CD14-positive monocyte (primary cell): ENCODE measurements at regions not wholly inside any gene's neighbourhood (a gene's known extent, or its start where the extent isn't known, plus 50 kb on each side); places are given as distances from the start of the nearest gene placed in this dataset.

Experiments
- DNase-seq, 3 donors: peaks; one replicate each; pipeline ENCODE4 v3.0.0-alpha.2; 2011 to 2022
- H2AFZ ChIP-seq: 2 replicates; pipeline ENCODE4 v1.6.0; 2012; ENCODE audit warnings: mild to moderate bottlenecking, low read depth, low read length, inconsistent platforms; ENCODE audit not compliant: insufficient read depth, poor library complexity, severe bottlenecking
- H3K27ac ChIP-seq, 2 donors: 1 replicate in 1 of 2; 2 replicates in 1 of 2; pipeline ENCODE4 v1.5.1; 2012 to 2013; ENCODE audit warnings: low read length in 2 of 2, control low read depth in 1 of 2, inconsistent platforms in 1 of 2, low read depth in 1 of 2, mild to moderate bottlenecking in 1 of 2
- H3K27me3 ChIP-seq, 2 donors: one replicate each; pipeline versions ENCODE4 v1.6.0 to v1.6.1; 2011 to 2013; ENCODE audit warnings: low read length in 2 of 2; ENCODE audit not compliant: control insufficient read depth in 2 of 2, insufficient read depth in 2 of 2
- H3K36me3 ChIP-seq, 2 donors: replicated peaks in 1 of 2; 1 replicate in 1 of 2; 2 replicates in 1 of 2; pipeline versions ENCODE4 v1.5.1 to v1.6.1; 2012 to 2013; ENCODE audit warnings: low read length in 2 of 2, control low read depth in 1 of 2, inconsistent platforms in 1 of 2, mild to moderate bottlenecking in 1 of 2; ENCODE audit not compliant: insufficient read depth in 2 of 2, control insufficient read depth in 1 of 2
- H3K4me1 ChIP-seq, 2 donors: 1 replicate in 1 of 2; 2 replicates in 1 of 2; pipeline versions ENCODE4 v1.5.1 to v1.6.1; 2012 to 2013; ENCODE audit warnings: low read length in 2 of 2, control low read depth in 1 of 2, inconsistent platforms in 1 of 2, mild to moderate bottlenecking in 1 of 2, moderate library complexity in 1 of 2; ENCODE audit not compliant: insufficient read depth in 2 of 2, control insufficient read depth in 1 of 2
- H3K4me2 ChIP-seq: replicated peaks from 2 replicates; pipeline ENCODE3; 2012; ENCODE audit warnings: low read length, moderate library complexity, mild to moderate bottlenecking; ENCODE audit not compliant: poor library complexity, severe bottlenecking; ENCODE audit errors: extremely low read depth
- H3K4me3 ChIP-seq, 3 experiments: fragments of 200-600 bp in 1 of 3; sonication (generic) in 1 of 3; replicated peaks in 1 of 3; 1 replicate in 2 of 3; 2 replicates in 1 of 3; pipeline ENCODE4 v1.5.1; 2011 to 2013; ENCODE audit warnings: low read length in 3 of 3, mild to moderate bottlenecking in 3 of 3, control low read depth in 2 of 3, low read depth in 2 of 3, inconsistent platforms in 1 of 3, moderate library complexity in 1 of 3
- H3K79me2 ChIP-seq: 2 replicates; pipeline ENCODE4 v1.6.0; 2012; ENCODE audit warnings: mild to moderate bottlenecking, control low read depth, inconsistent platforms, low read length, moderate library complexity; ENCODE audit not compliant: insufficient read depth
- H3K9ac ChIP-seq: 2 replicates; pipeline ENCODE4 v1.6.0; 2017; ENCODE audit warnings: low read length, mild to moderate bottlenecking; ENCODE audit not compliant: insufficient read depth, poor library complexity, severe bottlenecking
- H3K9me3 ChIP-seq, 2 donors: replicated peaks in 1 of 2; 1 replicate in 1 of 2; 2 replicates in 1 of 2; pipeline versions ENCODE4 v1.5.1 to v1.6.1; 2012 to 2013; ENCODE audit warnings: low read length in 2 of 2, control low read depth in 1 of 2; ENCODE audit not compliant: control insufficient read depth in 1 of 2, insufficient read depth in 1 of 2
- H4K20me1 ChIP-seq: 2 replicates; pipeline ENCODE4 v1.6.0; 2012; ENCODE audit warnings: mild to moderate bottlenecking, low read length, control low read depth, moderate library complexity; ENCODE audit not compliant: insufficient read depth
- H3K27ac Mint-ChIP-seq, 7 donors: one replicate each; pipeline ENCODE4 v1.8.0; 2020; ENCODE audit warnings: mild to moderate bottlenecking in 7 of 7, mixed read lengths in 7 of 7, moderate library complexity in 6 of 7, inconsistent platforms in 2 of 7
- H3K27me3 Mint-ChIP-seq, 3 donors: one replicate each; pipeline ENCODE4 v1.8.0; 2021 to 2022; ENCODE audit warnings: low read depth in 3 of 3, mild to moderate bottlenecking in 3 of 3, mixed read lengths in 3 of 3, moderate library complexity in 3 of 3, inconsistent platforms in 1 of 3
- H3K36me3 Mint-ChIP-seq, 2 donors: one replicate each; pipeline ENCODE4 v1.8.0; 2020; ENCODE audit warnings: mixed read lengths in 2 of 2, inconsistent platforms in 1 of 2, mild to moderate bottlenecking in 1 of 2
- H3K4me1 Mint-ChIP-seq: one replicate; pipeline ENCODE4 v1.8.0; 2020; ENCODE audit warnings: mild to moderate bottlenecking, mixed read lengths
- H3K4me3 Mint-ChIP-seq, 2 donors: one replicate each; pipeline ENCODE4 v1.8.0; 2020; ENCODE audit warnings: mild to moderate bottlenecking in 2 of 2, mixed read lengths in 2 of 2, moderate library complexity in 1 of 2
- H3K9me3 Mint-ChIP-seq, 7 donors: one replicate each; pipeline ENCODE4 v1.8.0; 2020 to 2022; ENCODE audit warnings: mixed read lengths in 7 of 7, mild to moderate bottlenecking in 6 of 7, moderate library complexity in 6 of 7, inconsistent platforms in 2 of 7
- WGBS: methylation state at CpG from one replicate; pipeline ENCODE4 v1.1.5; 2013; ENCODE audit warnings: missing lambda C conversion rate; ENCODE audit not compliant: insufficient coverage; 5-methylcytosine and 5-hydroxymethylcytosine counted together
- intact Hi-C, 2 donors: fragments of 100-400 bp; cut with micrococcal nuclease; formaldehyde crosslinking; loops; one replicate each; pipeline versions ENCODE4 v1.15.0 to v1.15.1; 2023
- TF ChIP-seq, protein P1 (sequence below): fragments of 200-600 bp; IDR thresholded peaks from one replicate; pipeline ENCODE4 v1.8.0; 2022; ENCODE audit warnings: antibody characterized with exemption, mild to moderate bottlenecking

DNA sequence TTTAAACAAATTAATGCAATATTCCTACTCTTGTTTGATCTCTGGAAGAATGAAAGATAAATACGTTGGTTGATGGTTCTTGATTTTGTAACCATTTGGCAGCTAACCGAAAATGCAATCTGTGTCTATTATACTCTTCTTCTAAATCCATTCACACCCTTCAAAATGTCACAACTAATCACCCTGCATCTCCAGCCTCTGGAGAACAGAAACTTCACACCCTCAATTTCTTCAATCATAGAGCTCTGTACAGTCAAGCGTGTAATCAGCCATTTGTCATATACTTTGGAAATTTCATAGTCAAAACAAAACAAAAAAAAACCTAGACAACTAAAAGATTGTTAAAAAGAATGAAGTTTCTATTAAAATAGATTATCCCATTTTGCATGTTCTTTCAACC lies 1482.3 kb upstream of the LRRTM1 start:
- peaks cover 0 to 8% (median 4%) of the 10 kb centered on the region in 7 donors for H3K9me3 Mint-ChIP-seq

DNA sequence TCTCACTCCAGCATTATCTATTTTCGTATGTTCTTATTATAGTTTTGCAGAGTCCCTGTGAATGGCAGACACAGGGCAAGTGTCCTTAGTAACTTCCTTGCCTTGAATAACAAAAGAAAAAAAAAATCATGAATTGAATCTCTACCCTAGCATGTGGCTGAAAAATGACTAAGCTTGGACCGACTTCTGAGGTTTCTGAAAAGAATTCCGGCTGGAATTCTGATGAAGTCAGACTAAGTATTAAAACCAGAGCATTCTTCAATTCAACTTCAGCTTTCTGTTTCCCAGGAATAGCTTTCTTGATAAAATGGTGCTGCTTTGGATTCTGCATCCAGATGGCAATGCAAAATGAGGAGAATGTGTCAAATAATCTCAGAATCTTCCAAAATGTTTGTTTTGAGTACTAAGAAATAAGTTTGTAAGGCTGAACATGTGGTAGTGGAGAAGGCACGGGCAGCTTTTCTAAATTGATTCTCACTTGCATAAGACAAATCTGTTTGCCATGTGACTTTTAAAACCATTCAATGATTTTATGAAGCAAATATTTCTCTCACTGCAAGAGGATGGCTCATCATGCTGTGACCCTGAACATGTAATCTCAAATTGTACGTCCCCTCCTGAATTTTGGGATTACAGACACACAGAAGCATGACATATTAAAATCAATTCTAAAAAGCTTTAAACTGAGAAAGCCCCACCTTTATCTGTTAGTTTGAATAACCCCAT lies 1462.8 kb upstream of the LRRTM1 start:
- no peak overlapping the region for H3K4me2 ChIP-seq
- no peak overlapping the region for H3K4me3 ChIP-seq
- H3K36me3 ChIP-seq, result no peaks in the 10 kb centered on the region
- no peaks in the 10 kb centered on the region for H3K79me2 ChIP-seq
- H4K20me1 ChIP-seq, result no peaks in the 10 kb centered on the region
- H3K36me3 Mint-ChIP-seq, result no peaks in the 10 kb centered on the region
- WGBS, result 100% methylated on average over 2 of the region's 5 CpGs
- no peak overlapping the region for H3K27ac ChIP-seq
- TF ChIP-seq, protein P1, sequence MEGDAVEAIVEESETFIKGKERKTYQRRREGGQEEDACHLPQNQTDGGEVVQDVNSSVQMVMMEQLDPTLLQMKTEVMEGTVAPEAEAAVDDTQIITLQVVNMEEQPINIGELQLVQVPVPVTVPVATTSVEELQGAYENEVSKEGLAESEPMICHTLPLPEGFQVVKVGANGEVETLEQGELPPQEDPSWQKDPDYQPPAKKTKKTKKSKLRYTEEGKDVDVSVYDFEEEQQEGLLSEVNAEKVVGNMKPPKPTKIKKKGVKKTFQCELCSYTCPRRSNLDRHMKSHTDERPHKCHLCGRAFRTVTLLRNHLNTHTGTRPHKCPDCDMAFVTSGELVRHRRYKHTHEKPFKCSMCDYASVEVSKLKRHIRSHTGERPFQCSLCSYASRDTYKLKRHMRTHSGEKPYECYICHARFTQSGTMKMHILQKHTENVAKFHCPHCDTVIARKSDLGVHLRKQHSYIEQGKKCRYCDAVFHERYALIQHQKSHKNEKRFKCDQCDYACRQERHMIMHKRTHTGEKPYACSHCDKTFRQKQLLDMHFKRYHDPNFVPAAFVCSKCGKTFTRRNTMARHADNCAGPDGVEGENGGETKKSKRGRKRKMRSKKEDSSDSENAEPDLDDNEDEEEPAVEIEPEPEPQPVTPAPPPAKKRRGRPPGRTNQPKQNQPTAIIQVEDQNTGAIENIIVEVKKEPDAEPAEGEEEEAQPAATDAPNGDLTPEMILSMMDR, result no peak
- H3K9me3 ChIP-seq, result peaks cover 10 to 11% of the 10 kb centered on the region in 2 donors
- H3K4me3 Mint-ChIP-seq, result no peak overlapping the region
- no peaks in the 10 kb centered on the region for H3K27me3 Mint-ChIP-seq
- H3K27me3 ChIP-seq, result no peaks in the 10 kb centered on the region
- intact Hi-C loops, result no loop called here
- no peak for DNase-seq
- no peak overlapping the region for H3K9ac ChIP-seq
- no peak overlapping the region for H3K27ac Mint-ChIP-seq
- no peak overlapping the region for H2AFZ ChIP-seq
- H3K4me1 Mint-ChIP-seq, result no peaks in the 10 kb centered on the region
- no peaks in the 10 kb centered on the region for H3K4me1 ChIP-seq
- H3K9me3 Mint-ChIP-seq, result peaks cover 0 to 10% (median 7%) of the 10 kb centered on the region in 7 donors

More for the DNA sequence above, 1482.3 kb upstream of the LRRTM1 start:
- Histone ChIP-seq H3K27ac (no peak overlapping the region), H3K9me3 (peaks cover 3 to 8% of the 10 kb centered on the region in 2 donors), H2AFZ (no peak overlapping the region), H3K36me3 (no peaks in the 10 kb centered on the region), H3K4me2 (no peak overlapping the region), H3K9ac (no peak overlapping the region), H4K20me1 (no peaks in the 10 kb centered on the region), H3K27me3 (no peaks in the 10 kb centered on the region), H3K79me2 (no peaks in the 10 kb centered on the region), H3K4me3 (no peak overlapping the region), H3K4me1 (no peaks in the 10 kb centered on the region)
- Mint-ChIP-seq H3K27me3 (no peaks in the 10 kb centered on the region), H3K27ac (no peak overlapping the region), H3K4me3 (no peak overlapping the region), H3K36me3 (no peaks in the 10 kb centered on the region), H3K4me1 (no peaks in the 10 kb centered on the region)
- no CpG with 5 or more reads among the region's 3 CpGs for WGBS
- no peak for DNase-seq
- TF ChIP-seq, protein P1, result no peak
- intact Hi-C loops, result no loop called here
